B cell (primary cell): ENCODE measurements at regions not wholly inside any gene's neighbourhood (a gene's known extent, or its start where the extent isn't known, plus 50 kb on each side); places are given as distances from the start of the nearest gene placed in this dataset.

ENCODE experiments used
- ATAC-seq: fragments of 200-7000 bp; cut with Tn5 transposase; one replicate; pipeline ENCODE4 v1.10.0; 2021; ENCODE audit warnings: low read depth, mild to moderate bottlenecking, moderate number of reproducible peaks, moderate library complexity
- CTCF ChIA-PET: fragments of 350-600 bp; sonication (Branson Sonifier 250); formaldehyde crosslinking; loops from one replicate; lab custom pipeline; 2021; ENCODE audit warnings: antibody characterized with exemption, inconsistent platforms; lab: Charles Lee
- POLR2A ChIA-PET: fragments of 350-600 bp; sonication (Branson Sonifier 250); formaldehyde crosslinking; loops from one replicate; lab custom pipeline; 2021; ENCODE audit warnings: antibody characterized with exemption; lab: Charles Lee
- DNase-seq: peaks from one replicate; pipeline ENCODE4 v3.0.0; 2013
- H2AFZ ChIP-seq: 2 replicates; pipeline ENCODE4 v1.6.1; 2012; ENCODE audit warnings: mild to moderate bottlenecking, low read depth, low read length; ENCODE audit not compliant: insufficient read depth, poor library complexity, severe bottlenecking
- H3K27ac ChIP-seq, 2 donors: 1 replicate in 1 of 2; 2 replicates in 1 of 2; pipeline ENCODE4 v1.5.1; 2012 to 2013; ENCODE audit warnings: low read length in 2 of 2, mild to moderate bottlenecking in 2 of 2, moderate library complexity in 1 of 2
- H3K27me3 ChIP-seq, 4 experiments: fragments of 200-600 bp in 1 of 4; sonication (generic) in 1 of 4; replicated peaks in 1 of 4; 1 replicate in 2 of 4; 2 replicates in 2 of 4; pipeline versions ENCODE4 v1.6.1 to v1.7.0; 2013 to 2016; ENCODE audit warnings: low read length in 3 of 4, mild to moderate bottlenecking in 2 of 4, mixed read lengths in 1 of 4, moderate library complexity in 1 of 4; ENCODE audit not compliant: insufficient read depth in 4 of 4, control insufficient read depth in 3 of 4; ENCODE audit errors: control extremely low read depth in 1 of 4
- H3K36me3 ChIP-seq, 2 experiments: replicated peaks in 1 of 2; 1 replicate in 1 of 2; 2 replicates in 1 of 2; pipeline versions ENCODE4 v1.6.1 to v1.7.1; 2013; ENCODE audit warnings: low read length in 1 of 2; ENCODE audit not compliant: insufficient read depth in 2 of 2, control insufficient read depth in 1 of 2; ENCODE audit errors: control extremely low read depth in 1 of 2, extremely low read depth in 1 of 2
- H3K4me1 ChIP-seq, 2 donors: fragments of 200-600 bp in 1 of 2; sonication (generic) in 1 of 2; 1 replicate in 1 of 2; 2 replicates in 1 of 2; pipeline versions ENCODE4 v1.5.1 to v1.6.1; 2013 to 2017; ENCODE audit warnings: low read length in 2 of 2; ENCODE audit not compliant: control insufficient read depth in 2 of 2, insufficient read depth in 2 of 2
- H3K4me2 ChIP-seq: replicated peaks from 2 replicates; pipeline ENCODE3; 2012; ENCODE audit warnings: mild to moderate bottlenecking, low read depth, low read length; ENCODE audit not compliant: poor library complexity, severe bottlenecking
- H3K4me3 ChIP-seq, 5 experiments: fragments of 200-600 bp in 1 of 5; sonication (generic) in 1 of 5; 1 replicate in 3 of 5; 2 replicates in 2 of 5; pipeline versions ENCODE4 v1.5.1 to v1.7.0; 2011 to 2016; ENCODE audit warnings: low read length in 4 of 5, mild to moderate bottlenecking in 4 of 5, low read depth in 2 of 5, control low read depth in 1 of 5, moderate library complexity in 1 of 5; ENCODE audit not compliant: insufficient read depth in 1 of 5; ENCODE audit errors: control extremely low read depth in 1 of 5, extremely low read depth in 1 of 5
- H3K79me2 ChIP-seq: fragments of 200-600 bp; sonication (generic); one replicate; pipeline ENCODE4 v1.6.0; 2016; ENCODE audit warnings: low read length; ENCODE audit not compliant: control insufficient read depth, insufficient read depth
- H3K9ac ChIP-seq: fragments of 200-600 bp; sonication (generic); 2 replicates; pipeline ENCODE4 v1.6.1; 2017; ENCODE audit warnings: mild to moderate bottlenecking, low read length, moderate library complexity
- H3K9me3 ChIP-seq, 3 donors: one replicate each; pipeline versions ENCODE4 v1.6.1 to v1.7.1; 2013; ENCODE audit warnings: low read length in 2 of 3; ENCODE audit not compliant: control insufficient read depth in 2 of 3, insufficient read depth in 1 of 3; ENCODE audit errors: control extremely low read depth in 1 of 3
- H4K20me1 ChIP-seq: 2 replicates; pipeline ENCODE4 v1.6.0; 2012; ENCODE audit warnings: mild to moderate bottlenecking, low read length; ENCODE audit not compliant: insufficient read depth, control insufficient read depth, poor library complexity, severe bottlenecking
- H3K27ac Mint-ChIP-seq: one replicate; pipeline ENCODE4 v1.8.0; 2021; ENCODE audit warnings: mixed read lengths
- H3K27me3 Mint-ChIP-seq: one replicate; pipeline ENCODE4 v1.8.0; 2021; ENCODE audit warnings: mixed read lengths
- H3K4me1 Mint-ChIP-seq: one replicate; pipeline ENCODE4 v1.8.0; 2021; ENCODE audit warnings: mixed read lengths
- H3K4me3 Mint-ChIP-seq: one replicate; pipeline ENCODE4 v1.8.0; 2021; ENCODE audit warnings: mixed read lengths
- H3K9me3 Mint-ChIP-seq: one replicate; pipeline ENCODE4 v1.8.0; 2022; ENCODE audit warnings: mixed read lengths; ENCODE audit not compliant: insufficient read depth
- EZH2 ChIP-seq: IDR thresholded peaks from 2 replicates; pipeline ENCODE4 v1.6.1; 2012; ENCODE audit warnings: borderline replicate concordance, low read depth, mild to moderate bottlenecking, moderate library complexity, low read length; ENCODE audit not compliant: insufficient read depth, poor library complexity, severe bottlenecking
- WGBS: methylation state at CpG from one replicate; pipeline ENCODE4 v1.1.5; 2013; ENCODE audit warnings: missing lambda C conversion rate; ENCODE audit not compliant: insufficient coverage; 5-methylcytosine and 5-hydroxymethylcytosine counted together
- intact Hi-C: fragments of 100-400 bp; cut with micrococcal nuclease; formaldehyde crosslinking; loops from one replicate; pipeline ENCODE4 v1.10.0; 2022
- TF ChIP-seq, protein P1 (sequence below): fragments of 200-600 bp; IDR thresholded peaks from one replicate; pipeline ENCODE4 v1.8.0; 2022; ENCODE audit warnings: antibody characterized with exemption, mild to moderate bottlenecking

DNA sequence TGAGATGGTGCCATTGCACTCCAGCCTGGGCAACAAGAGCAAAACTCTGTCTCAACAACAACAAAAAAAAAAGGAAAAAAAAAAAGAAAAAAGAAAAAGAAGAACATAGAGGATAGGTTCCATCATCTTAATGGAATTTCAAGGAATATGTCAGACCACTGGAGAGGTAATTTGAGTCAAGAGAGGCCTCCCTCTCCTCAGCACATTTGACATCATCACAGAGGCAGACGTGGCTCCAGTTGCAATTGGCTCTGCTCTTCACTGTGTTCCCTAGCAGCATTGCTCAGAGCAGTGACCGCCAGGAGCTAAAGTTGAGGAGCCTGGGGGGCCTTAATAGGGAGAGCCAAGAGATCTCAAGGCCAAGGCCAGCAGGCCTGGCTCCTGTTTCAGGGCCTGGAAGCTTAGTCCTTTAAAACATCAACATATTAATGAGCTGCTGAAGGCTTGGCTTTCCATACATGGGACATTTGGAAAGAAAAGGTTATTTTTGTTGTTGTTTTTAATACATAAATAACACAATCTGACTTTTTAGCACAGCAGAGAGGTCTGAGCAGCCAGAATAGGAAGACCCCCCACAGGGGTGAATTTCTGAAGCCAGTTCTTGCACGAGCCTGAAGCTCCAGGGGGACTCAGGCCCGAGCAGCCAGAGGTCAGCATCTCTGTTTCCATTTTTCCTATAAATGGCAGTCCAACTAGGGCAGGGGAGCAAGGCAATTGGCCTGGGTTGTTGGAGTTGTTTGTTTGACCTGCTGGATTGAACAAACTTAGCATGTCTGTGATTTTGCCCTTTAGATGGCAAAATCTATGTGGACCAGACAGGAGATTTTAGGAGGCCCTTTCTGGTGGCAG is 118.3 kb upstream of the FGGY start:
- H2AFZ ChIP-seq: no peak overlapping the region
- 100% methylated on average over 3 of the region's 4 CpGs for WGBS
- H3K4me3 ChIP-seq: no peak overlapping the region
- peaks cover 4 to 6% of the 10 kb centered on the region in 2 donors for H3K4me1 ChIP-seq
- no peak overlapping the region for H3K27ac Mint-ChIP-seq
- H3K9me3 Mint-ChIP-seq: no peaks in the 10 kb centered on the region
- no peak for DNase-seq
- intact Hi-C loops: no loop called here
- no peak overlapping the region for H3K4me3 Mint-ChIP-seq
- H3K4me2 ChIP-seq: no peak overlapping the region
- H3K4me1 Mint-ChIP-seq: peaks cover 13% of the 10 kb centered on the region
- POLR2A ChIA-PET: no interaction called here
- no peaks in the 10 kb centered on the region for H3K9me3 ChIP-seq
- H4K20me1 ChIP-seq: no peaks in the 10 kb centered on the region
- H3K79me2 ChIP-seq: no peaks in the 10 kb centered on the region
- H3K27me3 Mint-ChIP-seq: no peaks in the 10 kb centered on the region
- no peaks in the 10 kb centered on the region for H3K36me3 ChIP-seq
- no peak overlapping the region for H3K27ac ChIP-seq
- ATAC-seq: no peak
- no peak overlapping the region for H3K9ac ChIP-seq
- H3K27me3 ChIP-seq: no peaks in the 10 kb centered on the region
- CTCF ChIA-PET: interaction anchor here (1.2 kb wide), 1 partner anchor 18 kb away, joined by 3 read pairs; no protein-coding TSS in a partner anchor
- TF ChIP-seq, protein P1, sequence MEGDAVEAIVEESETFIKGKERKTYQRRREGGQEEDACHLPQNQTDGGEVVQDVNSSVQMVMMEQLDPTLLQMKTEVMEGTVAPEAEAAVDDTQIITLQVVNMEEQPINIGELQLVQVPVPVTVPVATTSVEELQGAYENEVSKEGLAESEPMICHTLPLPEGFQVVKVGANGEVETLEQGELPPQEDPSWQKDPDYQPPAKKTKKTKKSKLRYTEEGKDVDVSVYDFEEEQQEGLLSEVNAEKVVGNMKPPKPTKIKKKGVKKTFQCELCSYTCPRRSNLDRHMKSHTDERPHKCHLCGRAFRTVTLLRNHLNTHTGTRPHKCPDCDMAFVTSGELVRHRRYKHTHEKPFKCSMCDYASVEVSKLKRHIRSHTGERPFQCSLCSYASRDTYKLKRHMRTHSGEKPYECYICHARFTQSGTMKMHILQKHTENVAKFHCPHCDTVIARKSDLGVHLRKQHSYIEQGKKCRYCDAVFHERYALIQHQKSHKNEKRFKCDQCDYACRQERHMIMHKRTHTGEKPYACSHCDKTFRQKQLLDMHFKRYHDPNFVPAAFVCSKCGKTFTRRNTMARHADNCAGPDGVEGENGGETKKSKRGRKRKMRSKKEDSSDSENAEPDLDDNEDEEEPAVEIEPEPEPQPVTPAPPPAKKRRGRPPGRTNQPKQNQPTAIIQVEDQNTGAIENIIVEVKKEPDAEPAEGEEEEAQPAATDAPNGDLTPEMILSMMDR: no peak
- TF ChIP-seq EZH2: no peak

DNA sequence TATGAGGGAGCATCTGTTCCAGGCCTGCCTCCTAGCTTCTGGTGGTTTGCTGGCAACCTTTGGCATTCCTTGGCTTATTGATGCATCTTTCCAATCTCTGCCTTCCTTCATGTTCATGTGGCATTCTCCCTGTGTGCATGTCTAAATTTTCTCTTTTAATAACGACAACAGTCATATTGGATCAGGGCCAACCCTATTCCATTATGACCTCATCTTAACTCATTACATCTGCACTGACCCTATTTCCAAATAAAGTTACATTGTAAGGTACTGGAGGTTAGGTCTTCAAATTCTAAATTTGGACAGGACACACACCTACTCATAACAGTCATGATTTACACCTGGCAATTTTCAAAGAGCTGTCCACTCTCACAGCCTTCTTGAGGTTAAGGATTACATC is 117.2 kb upstream of the FGGY start:
- WGBS: 100% methylated on average over 1 of the region's 1 CpG
- TF ChIP-seq, protein P1: no peak
- TF ChIP-seq EZH2: no peak
- H3K36me3 ChIP-seq: no peaks in the 10 kb centered on the region
- intact Hi-C loops: no loop called here
- no peaks in the 10 kb centered on the region for H3K9me3 Mint-ChIP-seq
- POLR2A ChIA-PET: no interaction called here
- no peak overlapping the region for H3K4me3 ChIP-seq
- H3K4me1 Mint-ChIP-seq: peaks cover 12% of the 10 kb centered on the region
- H3K4me1 ChIP-seq: peaks cover 0 to 5% of the 10 kb centered on the region in 2 donors
- CTCF ChIA-PET: no interaction called here
- H4K20me1 ChIP-seq: no peaks in the 10 kb centered on the region
- no peak overlapping the region for H3K27ac ChIP-seq
- DNase-seq: no peak
- H3K79me2 ChIP-seq: no peaks in the 10 kb centered on the region
- no peaks in the 10 kb centered on the region for H3K27me3 Mint-ChIP-seq
- H3K27ac Mint-ChIP-seq: no peak overlapping the region
- H2AFZ ChIP-seq: no peak overlapping the region
- H3K9me3 ChIP-seq: no peaks in the 10 kb centered on the region
- no peak overlapping the region for H3K4me2 ChIP-seq
- no peaks in the 10 kb centered on the region for H3K27me3 ChIP-seq
- H3K4me3 Mint-ChIP-seq: no peak overlapping the region
- ATAC-seq: no peak
- no peak overlapping the region for H3K9ac ChIP-seq
